Stomach (tissue), 8 donors: ENCODE measurements at regions not wholly inside any gene's neighbourhood (a gene's known extent, or its start where the extent isn't known, plus 50 kb on each side); places are given as distances from the start of the nearest gene placed in this dataset.

ENCODE experiments used
- DNase-seq, 2 donors: peaks; one replicate each; pipeline versions ENCODE4 v3.0.0 to v3.0.0-alpha.2; 2013 to 2019
- H3K27ac ChIP-seq, 5 donors: fragments of 200-600 bp in 4 of 5; sonication (generic) in 4 of 5; one replicate each; pipeline ENCODE4 v1.5.1; 2013 to 2019; ENCODE audit warnings: mild to moderate bottlenecking in 1 of 5, moderate library complexity in 1 of 5
- H3K27me3 ChIP-seq, 3 donors: fragments of 200-600 bp; sonication (generic); one replicate each; pipeline ENCODE4 v1.5.1; 2017 to 2019; ENCODE audit warnings: mixed run types in 1 of 3
- H3K36me3 ChIP-seq, 4 donors: fragments of 200-600 bp; sonication (generic); 1 replicate in 3 of 4; 2 replicates in 1 of 4; pipeline ENCODE4 v1.5.1; 2016 to 2019
- H3K4me1 ChIP-seq, 4 donors: fragments of 200-600 bp; sonication (generic); one replicate each; pipeline ENCODE4 v1.5.1; 2016 to 2019
- H3K4me3 ChIP-seq, 4 donors: fragments of 200-600 bp; sonication (generic) in 3 of 4; one replicate each; pipeline ENCODE4 v1.5.1; 2016 to 2019; ENCODE audit warnings: mild to moderate bottlenecking in 1 of 4
- H3K9me3 ChIP-seq, 4 donors: fragments of 200-600 bp; sonication (generic); one replicate each; pipeline ENCODE4 v1.5.1; 2016 to 2019
- EP300 ChIP-seq: sonication (generic); formaldehyde crosslinking; IDR thresholded peaks from one replicate; pipeline ENCODE4 v1.6.1; 2017; ENCODE audit warnings: antibody characterized with exemption
- POLR2A ChIP-seq, 4 donors: fragments of 450-650 bp; IDR thresholded peaks; one replicate each; pipeline ENCODE4 v1.6.1; 2016; ENCODE audit warnings: antibody characterized with exemption in 4 of 4, control low read depth in 2 of 4, mild to moderate bottlenecking in 1 of 4, moderate library complexity in 1 of 4
- POLR2AphosphoS5 ChIP-seq, 3 donors: sonication (generic); formaldehyde crosslinking; IDR thresholded peaks; one replicate each; pipeline ENCODE4 v1.6.1; 2016; ENCODE audit warnings: antibody characterized with exemption in 3 of 3
- WGBS, 5 donors: extraction: QIAGEN DNeasy Blood & Tissue Kit in 3 of 5; methylation state at CpG; one replicate each; pipeline versions ENCODE4 v1.1.5 to v1.1.7; 2013 to 2018; 5-methylcytosine and 5-hydroxymethylcytosine counted together
- intact Hi-C: fragments of 100-400 bp; cut with DNase I; formaldehyde crosslinking; loops from one replicate; pipeline ENCODE4 v1.15.1; 2023; ENCODE audit warnings: low total_unique reads
- TF ChIP-seq, protein P1 (sequence below), 7 experiments: fragments of 450-650 bp in 4 of 7; fragments of 200-600 bp in 3 of 7; sonication (generic) in 3 of 7; IDR thresholded peaks; one replicate each; pipeline ENCODE4 v1.5.1; 2016 to 2019; ENCODE audit warnings: antibody characterized with exemption in 7 of 7, control low read depth in 2 of 7, mild to moderate bottlenecking in 1 of 7
- donor health status: healthy with polysubstance abuse.
- donor health status: Bipolar disorder and iron deficiency.
- donor health status: healthy.

DNA sequence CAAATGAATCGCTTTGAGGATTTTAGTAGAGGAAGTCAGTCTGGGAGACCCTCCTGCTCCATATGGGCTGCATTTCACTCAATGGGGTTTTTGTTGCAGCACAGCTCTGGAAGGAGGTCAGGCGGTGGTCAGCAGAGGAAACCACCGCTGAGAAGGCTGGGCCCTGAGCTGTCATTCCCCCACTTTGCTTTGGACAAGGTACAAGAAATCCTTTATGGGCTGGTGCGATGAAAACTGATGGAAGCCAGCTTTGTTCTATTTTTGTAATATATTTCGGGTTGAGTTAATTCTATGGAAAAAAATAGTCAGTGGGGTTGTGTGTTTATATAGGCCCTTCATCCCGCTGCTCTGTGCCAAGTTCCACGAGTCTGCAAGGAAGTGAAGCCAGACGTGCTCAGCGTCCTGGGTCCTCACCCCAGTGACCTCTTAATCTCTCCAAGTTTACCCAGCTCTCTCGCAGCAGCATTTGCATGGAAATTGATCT, 157.1 kb upstream of the TMC3 start:
- TF ChIP-seq, protein P1, sequence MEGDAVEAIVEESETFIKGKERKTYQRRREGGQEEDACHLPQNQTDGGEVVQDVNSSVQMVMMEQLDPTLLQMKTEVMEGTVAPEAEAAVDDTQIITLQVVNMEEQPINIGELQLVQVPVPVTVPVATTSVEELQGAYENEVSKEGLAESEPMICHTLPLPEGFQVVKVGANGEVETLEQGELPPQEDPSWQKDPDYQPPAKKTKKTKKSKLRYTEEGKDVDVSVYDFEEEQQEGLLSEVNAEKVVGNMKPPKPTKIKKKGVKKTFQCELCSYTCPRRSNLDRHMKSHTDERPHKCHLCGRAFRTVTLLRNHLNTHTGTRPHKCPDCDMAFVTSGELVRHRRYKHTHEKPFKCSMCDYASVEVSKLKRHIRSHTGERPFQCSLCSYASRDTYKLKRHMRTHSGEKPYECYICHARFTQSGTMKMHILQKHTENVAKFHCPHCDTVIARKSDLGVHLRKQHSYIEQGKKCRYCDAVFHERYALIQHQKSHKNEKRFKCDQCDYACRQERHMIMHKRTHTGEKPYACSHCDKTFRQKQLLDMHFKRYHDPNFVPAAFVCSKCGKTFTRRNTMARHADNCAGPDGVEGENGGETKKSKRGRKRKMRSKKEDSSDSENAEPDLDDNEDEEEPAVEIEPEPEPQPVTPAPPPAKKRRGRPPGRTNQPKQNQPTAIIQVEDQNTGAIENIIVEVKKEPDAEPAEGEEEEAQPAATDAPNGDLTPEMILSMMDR (IDR thresholded peaks at IDR 0.05): no peak
- no peak for TF ChIP-seq EP300
- TF ChIP-seq POLR2AphosphoS5 (IDR thresholded peaks at IDR 0.05): no peak
- Histone ChIP-seq H3K27me3 (no peaks in the 10 kb centered on the region), H3K4me1 (peaks cover 5 to 21% (median 8%) of the 10 kb centered on the region in 4 donors), H3K27ac (no peak overlapping the region), H3K4me3 (no peak overlapping the region), H3K9me3 (no peaks in the 10 kb centered on the region), H3K36me3 (no peaks in the 10 kb centered on the region)
- intact Hi-C loops: no loop called here
- peak in 1 of 2 donors; percentile 79 for DNase-seq
- WGBS, 5 donors: 19 to 32% (median 24%) methylated on average over 10 of the region's 10 CpGs

DNA sequence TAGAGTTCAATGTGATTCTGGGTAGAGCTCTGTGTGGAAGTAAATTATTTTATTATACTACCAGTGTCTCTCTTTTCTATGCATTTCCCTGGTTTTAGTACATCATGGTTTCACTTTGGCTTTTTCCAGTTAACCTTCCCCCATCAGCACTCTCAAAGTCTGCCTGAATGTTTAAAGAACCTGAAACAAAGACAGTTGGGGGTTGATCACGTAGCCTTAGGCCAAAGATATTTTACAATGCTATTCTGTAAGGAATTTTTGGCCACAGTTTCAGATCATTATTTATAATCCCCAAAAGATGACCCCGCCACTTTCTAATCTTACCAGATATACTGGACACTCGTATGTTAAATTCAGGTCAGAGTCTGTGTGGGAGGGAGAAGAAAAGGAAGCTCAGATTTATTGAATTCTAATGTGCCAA, 156.3 kb upstream of the TMC3 start:
- Histone ChIP-seq H3K4me1 (peaks cover 5 to 21% (median 8%) of the 10 kb centered on the region in 4 donors), H3K4me3 (no peak overlapping the region), H3K27me3 (no peaks in the 10 kb centered on the region), H3K36me3 (no peaks in the 10 kb centered on the region), H3K27ac (no peak overlapping the region), H3K9me3 (no peaks in the 10 kb centered on the region)
- no peak for DNase-seq
- WGBS, 5 donors: 72 to 78% (median 74%) methylated on average over 3 of the region's 3 CpGs
- intact Hi-C loops: no loop called here
- TF ChIP-seq, protein P1 (IDR thresholded peaks at IDR 0.05): no peak
- TF ChIP-seq POLR2AphosphoS5 (IDR thresholded peaks at IDR 0.05) (no peak), EP300 (no peak), POLR2A (IDR thresholded peaks at IDR 0.05) (no peak)

DNA sequence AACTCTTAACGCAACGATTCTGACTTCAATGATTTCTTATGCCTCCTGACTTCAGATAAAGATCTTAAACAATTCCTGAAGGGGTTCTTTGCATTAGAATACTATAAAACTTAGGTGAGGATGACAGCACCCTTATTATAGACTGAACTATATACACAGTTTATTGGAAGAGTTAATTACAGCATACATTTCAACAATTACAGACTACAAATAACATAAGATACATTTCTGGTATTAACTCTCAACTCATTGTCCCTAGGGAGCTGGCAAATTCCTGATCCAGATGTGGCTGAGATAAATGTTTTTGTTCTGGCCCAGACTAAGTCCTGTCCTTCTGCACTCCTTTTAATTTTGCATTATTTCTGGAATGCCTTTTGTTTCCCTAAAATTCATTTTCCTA, 155.5 kb upstream of the TMC3 start:
- TF ChIP-seq, protein P1 (IDR thresholded peaks at IDR 0.05): no peak
- TF ChIP-seq POLR2AphosphoS5 (IDR thresholded peaks at IDR 0.05) (no peak), EP300 (no peak), POLR2A (IDR thresholded peaks at IDR 0.05) (no peak)
- Histone ChIP-seq H3K9me3 (no peaks in the 10 kb centered on the region), H3K36me3 (no peaks in the 10 kb centered on the region), H3K27me3 (no peaks in the 10 kb centered on the region), H3K4me1 (peaks cover 5 to 21% (median 8%) of the 10 kb centered on the region in 4 donors), H3K27ac (no peak overlapping the region), H3K4me3 (no peak overlapping the region)
- 83 to 92% (median 85%) methylated on average over 2 of the region's 2 CpGs for whole genome bisulfite sequencing, 5 donors
- DNase-seq: no peak
- intact Hi-C loops: no loop called here

DNA sequence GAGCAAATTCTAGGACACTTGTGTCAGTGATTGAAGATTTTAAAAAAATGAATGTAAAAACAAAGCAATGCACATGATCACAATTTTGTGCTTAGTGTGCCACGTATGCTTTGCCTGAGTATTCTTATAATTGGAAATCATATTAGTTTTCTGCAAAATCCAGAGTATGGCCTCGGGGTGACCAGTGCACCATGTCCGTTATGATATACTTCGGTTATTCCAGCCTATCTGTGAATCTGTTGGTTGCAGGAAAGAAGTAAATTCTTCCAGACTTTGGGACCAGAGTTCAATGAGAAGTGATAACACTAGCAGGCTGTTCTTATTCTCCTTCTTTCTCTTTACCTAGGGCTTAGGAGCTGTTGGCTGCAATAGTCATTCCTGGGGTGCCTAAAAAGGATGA, 152.0 kb upstream of the TMC3 start:
- Histone ChIP-seq H3K36me3 (no peaks in the 10 kb centered on the region), H3K27me3 (no peaks in the 10 kb centered on the region), H3K27ac (no peak overlapping the region), H3K4me1 (peaks cover 0 to 13% (median 1%) of the 10 kb centered on the region in 4 donors), H3K4me3 (no peak overlapping the region), H3K9me3 (no peaks in the 10 kb centered on the region)
- no peak for DNase-seq
- intact Hi-C loops: no loop called here
- WGBS, 5 donors: 78 to 89% (median 88%) methylated on average over 4 of the region's 4 CpGs
- no peak for TF ChIP-seq POLR2AphosphoS5 (IDR thresholded peaks at IDR 0.05)
- TF ChIP-seq POLR2A (IDR thresholded peaks at IDR 0.05): no peak
- TF ChIP-seq, protein P1 (IDR thresholded peaks at IDR 0.05): no peak
- TF ChIP-seq EP300: no peak
